H1 (cell line): ENCODE measurements at regions not wholly inside any gene's neighbourhood (a gene's known extent, or its start where the extent isn't known, plus 50 kb on each side); places are given as distances from the start of the nearest gene placed in this dataset.

Source experiments
- CTCF ChIA-PET: fragments of 300-600 bp; sonication (Branson Sonifier 250); formaldehyde crosslinking; loops from one replicate; lab custom pipeline; 2021; ENCODE audit not compliant: partially characterized antibody; lab: Charles Lee
- POLR2A ChIA-PET: fragments of 300-600 bp; sonication (Branson Sonifier 250); formaldehyde crosslinking; loops from one replicate; lab custom pipeline; 2021; ENCODE audit warnings: inconsistent platforms; ENCODE audit not compliant: partially characterized antibody; lab: Charles Lee
- DNase-seq, 2 experiments: peaks; one replicate each; pipeline versions ENCODE4 v3.0.0 to v3.0.0-alpha.2; 2010 to 2022; ENCODE audit warnings: low spot score in 2 of 2, low read depth in 1 of 2, mixed read lengths in 1 of 2
- FAIRE-seq: peaks from 2 replicates; lab custom pipeline; 2011; peaks lifted over from hg19 to GRCh38; lab: Jason Lieb, UNC
- H2AFZ ChIP-seq: 2 replicates; pipeline ENCODE4 v1.8.1; 2012; ENCODE audit warnings: low read length, inconsistent platforms
- H2AK5ac ChIP-seq: 2 replicates; pipeline ENCODE4 v1.6.1; 2013; ENCODE audit warnings: low read depth, low read length
- H2BK120ac ChIP-seq: replicated peaks from 2 replicates; pipeline ENCODE3; 2013; ENCODE audit warnings: low read depth, low read length, inconsistent platforms
- H2BK12ac ChIP-seq: 2 replicates; pipeline ENCODE4 v1.6.1; 2013; ENCODE audit warnings: low read depth, low read length
- H2BK15ac ChIP-seq: 2 replicates; pipeline ENCODE4 v1.6.1; 2013; ENCODE audit warnings: low read length
- H2BK20ac ChIP-seq: 2 replicates; pipeline ENCODE4 v1.6.1; 2013; ENCODE audit warnings: low read length
- H2BK5ac ChIP-seq: 2 replicates; pipeline ENCODE4 v1.6.1; 2013; ENCODE audit warnings: low read depth, low read length
- H3K14ac ChIP-seq: 2 replicates; pipeline ENCODE4 v1.6.1; 2013; ENCODE audit warnings: inconsistent platforms; ENCODE audit not compliant: insufficient read length
- H3K18ac ChIP-seq: 2 replicates; pipeline ENCODE4 v1.6.1; 2013; ENCODE audit warnings: low read length; ENCODE audit errors: extremely low read depth
- H3K23ac ChIP-seq: 2 replicates; pipeline ENCODE4 v1.6.1; 2013; ENCODE audit warnings: inconsistent platforms; ENCODE audit not compliant: insufficient read length
- H3K23me2 ChIP-seq: 2 replicates; pipeline ENCODE4 v1.6.1; 2013; ENCODE audit warnings: low read depth, low read length
- H3K27ac ChIP-seq: 2 replicates; pipeline ENCODE4 v1.6.1; 2011; ENCODE audit warnings: low read depth, low read length, inconsistent platforms
- H3K27me3 ChIP-seq, 4 experiments: replicated peaks in 1 of 4; 1 replicate in 1 of 4; 2 replicates in 3 of 4; pipeline versions ENCODE4 v1.6.1 to v1.8.1; 2011 to 2013; ENCODE audit warnings: low read length in 3 of 4, mild to moderate bottlenecking in 3 of 4, inconsistent platforms in 2 of 4, mixed read lengths in 2 of 4, moderate library complexity in 1 of 4; ENCODE audit not compliant: control insufficient read depth in 3 of 4, insufficient read depth in 3 of 4; ENCODE audit errors: extremely low read depth in 1 of 4
- H3K36me3 ChIP-seq, 4 experiments: 2 replicates each; pipeline versions ENCODE4 v1.6.1 to v1.8.1; 2011 to 2013; ENCODE audit warnings: mild to moderate bottlenecking in 4 of 4, low read length in 3 of 4, moderate library complexity in 2 of 4, control low read depth in 1 of 4, inconsistent platforms in 1 of 4; ENCODE audit not compliant: insufficient read depth in 4 of 4, control insufficient read depth in 2 of 4
- H3K4ac ChIP-seq: replicated peaks from 2 replicates; pipeline ENCODE3; 2013; ENCODE audit warnings: low read length, low read depth, mixed read lengths, inconsistent platforms; ENCODE audit not compliant: insufficient read length
- H3K4me1 ChIP-seq, 4 experiments: replicated peaks in 1 of 4; 1 replicate in 1 of 4; 2 replicates in 3 of 4; pipeline versions ENCODE4 v1.6.1 to v1.8.1; 2011 to 2013; ENCODE audit warnings: low read length in 3 of 4, inconsistent platforms in 2 of 4, mixed read lengths in 1 of 4; ENCODE audit not compliant: insufficient read depth in 4 of 4, control insufficient read depth in 3 of 4
- H3K4me2 ChIP-seq, 2 experiments: 2 replicates each; pipeline versions ENCODE4 v1.6.1 to v1.8.1; 2011 to 2013; ENCODE audit warnings: low read depth in 2 of 2, low read length in 2 of 2, control low read depth in 1 of 2, inconsistent platforms in 1 of 2, mild to moderate bottlenecking in 1 of 2; ENCODE audit not compliant: insufficient read depth in 1 of 2
- H3K4me3 ChIP-seq, 4 experiments: fragments of 200-600, 300-600 bp in 1 of 4; sonication (generic), shearing (Covaris generic), sonication (Bioruptor Twin) in 1 of 4; 2 replicates each; pipeline versions ENCODE4 v1.5.1 to v1.8.1; 2011 to 2016; ENCODE audit warnings: low read length in 4 of 4, low read depth in 3 of 4, control low read depth in 2 of 4, inconsistent platforms in 2 of 4, mild to moderate bottlenecking in 2 of 4, mixed read lengths in 1 of 4, moderate library complexity in 1 of 4; ENCODE audit not compliant: insufficient read depth in 2 of 4; ENCODE audit errors: extremely low read depth in 1 of 4
- H3K56ac ChIP-seq: replicated peaks from 2 replicates; pipeline ENCODE3; 2013; ENCODE audit warnings: low read depth, mild to moderate bottlenecking, mixed read lengths, low read length, inconsistent platforms; ENCODE audit not compliant: insufficient read length
- H3K79me1 ChIP-seq: 2 replicates; pipeline ENCODE4 v1.6.1; 2013; ENCODE audit warnings: low read depth, low read length, control low read depth
- H3K79me2 ChIP-seq, 2 experiments: 2 replicates each; pipeline versions ENCODE4 v1.6.1 to v1.8.1; 2012 to 2013; ENCODE audit warnings: low read length in 2 of 2, mild to moderate bottlenecking in 2 of 2, inconsistent platforms in 1 of 2; ENCODE audit not compliant: insufficient read depth in 2 of 2, control insufficient read depth in 1 of 2
- H3K9ac ChIP-seq, 4 experiments: replicated peaks in 1 of 4; 1 replicate in 1 of 4; 2 replicates in 3 of 4; pipeline versions ENCODE4 v1.6.1 to v1.8.1; 2011 to 2013; ENCODE audit warnings: low read depth in 3 of 4, low read length in 3 of 4, control low read depth in 2 of 4, mild to moderate bottlenecking in 2 of 4, moderate library complexity in 2 of 4, inconsistent platforms in 1 of 4; ENCODE audit errors: extremely low read depth in 1 of 4
- H3K9me3 ChIP-seq, 2 experiments: 2 replicates each; pipeline versions ENCODE4 v1.6.1 to v1.8.1; 2012 to 2013; ENCODE audit warnings: mild to moderate bottlenecking in 2 of 2, moderate library complexity in 2 of 2, control low read depth in 1 of 2, inconsistent platforms in 1 of 2, low read depth in 1 of 2, low read length in 1 of 2, mixed read lengths in 1 of 2; ENCODE audit not compliant: insufficient read depth in 2 of 2
- H4K20me1 ChIP-seq, 2 experiments: replicated peaks in 1 of 2; 2 replicates each; pipeline versions ENCODE3 to v1.8.1; 2011 to 2013; ENCODE audit warnings: inconsistent platforms in 2 of 2, low read length in 2 of 2, mild to moderate bottlenecking in 1 of 2; ENCODE audit not compliant: insufficient read depth in 2 of 2, control insufficient read depth in 1 of 2
- H4K5ac ChIP-seq: 2 replicates; pipeline ENCODE4 v1.6.1; 2013; ENCODE audit warnings: low read length, low read depth, mixed read lengths, inconsistent platforms; ENCODE audit not compliant: insufficient read length
- H4K8ac ChIP-seq: 2 replicates; pipeline ENCODE4 v1.8.0; 2013; ENCODE audit warnings: mild to moderate bottlenecking, moderate library complexity, low read length, inconsistent platforms; ENCODE audit not compliant: insufficient read depth; ENCODE audit errors: extremely low read depth
- H4K91ac ChIP-seq: replicated peaks from 2 replicates; pipeline ENCODE3; 2013; ENCODE audit warnings: low read length, mixed read lengths, inconsistent platforms; ENCODE audit not compliant: insufficient read length
- BACH1 ChIP-seq: IDR thresholded peaks from 2 replicates; pipeline ENCODE4 v1.6.1; 2012; ENCODE audit warnings: low read length, improper control_type of control experiment
- CBX5 ChIP-seq: fragments of 300-800, 300-1000 bp; sonication (generic); IDR thresholded peaks from 2 replicates; pipeline ENCODE4 v1.7.1; 2016; ENCODE audit warnings: antibody characterized with exemption, low read length, low read depth
- CBX8 ChIP-seq: fragments of 300-800, 300-1000 bp; sonication (generic); IDR thresholded peaks from 2 replicates; pipeline ENCODE4 v1.7.1; 2016; ENCODE audit warnings: low read depth, low read length, borderline replicate concordance
- CEBPB ChIP-seq: IDR thresholded peaks from 2 replicates; pipeline ENCODE4 v1.6.1; 2012; ENCODE audit warnings: low read depth, low read length
- CHD1 ChIP-seq: IDR thresholded peaks from 2 replicates; pipeline ENCODE4 v1.6.1; 2012; ENCODE audit warnings: low read depth, low read length, improper control_type of control experiment
- GTF2F1 ChIP-seq: IDR thresholded peaks from 2 replicates; pipeline ENCODE4 v1.6.1; 2012; ENCODE audit warnings: low read depth, low read length, improper control_type of control experiment, borderline replicate concordance
- HDAC6 ChIP-seq: IDR thresholded peaks from one replicate; pipeline ENCODE4 v1.7.1; 2012; ENCODE audit warnings: low read depth, mild to moderate bottlenecking, inconsistent platforms, low read length, moderate library complexity
- JUN ChIP-seq: IDR thresholded peaks from 2 replicates; pipeline ENCODE4 v1.6.1; 2011; ENCODE audit warnings: low read depth, mild to moderate bottlenecking, improper control_type of control experiment, low read length
- KDM4A ChIP-seq: IDR thresholded peaks from one replicate; pipeline ENCODE4 v1.7.1; 2012; ENCODE audit warnings: low read depth, mild to moderate bottlenecking, moderate library complexity, low read length, inconsistent platforms; ENCODE audit not compliant: severe bottlenecking
- SIN3A ChIP-seq, 2 experiments: IDR thresholded peaks in 1 of 2; conservative IDR thresholded peaks in 1 of 2; 2 replicates each; pipeline ENCODE4 v1.6.1; 2011 to 2012; ENCODE audit warnings: low read length in 2 of 2, improper control_type of control experiment in 1 of 2, low read depth in 1 of 2, mild to moderate bottlenecking in 1 of 2
- SIRT6 ChIP-seq: IDR thresholded peaks from one replicate; pipeline ENCODE4 v1.7.1; 2012; ENCODE audit warnings: low read length, inconsistent platforms
- SIX5 ChIP-seq: IDR thresholded peaks from 2 replicates; pipeline ENCODE4 v1.6.1; 2011; ENCODE audit warnings: mild to moderate bottlenecking, low read depth, low read length
- SRF ChIP-seq: IDR thresholded peaks from 2 replicates; pipeline ENCODE4 v1.6.1; 2011; ENCODE audit warnings: mild to moderate bottlenecking, low read depth, low read length, moderate library complexity
- YY1 ChIP-seq: IDR thresholded peaks from 2 replicates; pipeline ENCODE4 v1.6.1; 2011; ENCODE audit warnings: low read depth, mild to moderate bottlenecking, low read length
- WGBS, 2 experiments: shearing (Covaris generic) in 1 of 2; methylation state at CpG; one replicate each; pipeline versions ENCODE4 v1.1.6 to v1.1.7; 2013 to 2015; ENCODE audit warnings: low lambda C conversion rate in 2 of 2, mixed read lengths in 2 of 2, inconsistent platforms in 1 of 2, low coverage in 1 of 2, missing lambda C conversion rate in 1 of 2; ENCODE audit not compliant: insufficient replicate concordance in 2 of 2, insufficient coverage in 1 of 2, insufficient read length in 1 of 2; ENCODE audit errors: extremely low coverage in 1 of 2, missing lambda C conversion rate in 1 of 2; 5-methylcytosine and 5-hydroxymethylcytosine counted together
- TF ChIP-seq, protein P1 (sequence below): IDR thresholded peaks from 2 replicates; pipeline ENCODE4 v1.6.1; 2012; ENCODE audit warnings: inconsistent platforms
- TF ChIP-seq, protein P2 (sequence below): IDR thresholded peaks from 2 replicates; pipeline ENCODE4 v1.6.1; 2012; ENCODE audit warnings: inconsistent platforms

DNA sequence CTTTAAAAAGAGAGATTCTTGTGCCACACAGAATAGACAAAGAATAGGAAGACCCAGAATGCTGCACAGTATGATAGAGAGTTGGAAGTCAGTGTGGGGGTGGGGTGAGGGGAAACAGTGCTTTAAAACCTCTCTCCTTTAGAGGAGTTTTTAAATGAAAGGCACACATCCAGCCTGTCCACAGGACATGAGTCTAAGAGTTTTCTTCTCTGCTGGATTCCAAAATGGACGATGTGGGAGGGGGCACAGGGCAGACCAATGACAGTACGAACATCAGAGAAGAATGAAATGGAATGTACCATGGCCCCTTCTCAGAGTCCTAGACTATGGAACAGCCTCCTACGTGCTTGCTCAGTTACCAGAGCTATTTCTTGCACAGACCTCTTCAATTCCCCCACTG, 458.2 kb upstream of the DAB1 start:
- Histone ChIP-seq H4K91ac (no peak overlapping the region), H3K4me3 (no peak overlapping the region), H2AFZ (no peak overlapping the region), H3K27me3 (no peaks in the 10 kb centered on the region), H4K8ac (no peak overlapping the region), H4K5ac (no peak overlapping the region), H3K4me2 (no peak overlapping the region), H3K36me3 (no peaks in the 10 kb centered on the region), H3K23ac (no peak overlapping the region), H3K4ac (no peak overlapping the region), H3K23me2 (no peaks in the 10 kb centered on the region), H3K9ac (no peak overlapping the region), H3K4me1 (no peaks in the 10 kb centered on the region), H3K79me1 (no peaks in the 10 kb centered on the region), H2BK120ac (no peak overlapping the region)
- CTCF ChIA-PET: no interaction called here
- TF ChIP-seq KDM4A (no peak), SRF (no peak), CHD1 (no peak), JUN (no peak), HDAC6 (no peak), SIRT6 (no peak), BACH1 (no peak), YY1 (no peak), CEBPB (no peak), GTF2F1 (no peak), CBX5 (no peak), CBX8 (no peak), SIX5 (no peak), SIN3A (conservative IDR thresholded peaks at IDR 0.05 in 1 of 2, IDR thresholded peaks at IDR 0.05 in 1 of 2; ENCODE audit: low read depth in 1 of 2, low read length in 2 of 2) (no peak)
- TF ChIP-seq, protein P1, sequence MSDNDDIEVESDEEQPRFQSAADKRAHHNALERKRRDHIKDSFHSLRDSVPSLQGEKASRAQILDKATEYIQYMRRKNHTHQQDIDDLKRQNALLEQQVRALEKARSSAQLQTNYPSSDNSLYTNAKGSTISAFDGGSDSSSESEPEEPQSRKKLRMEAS: no peak
- TF ChIP-seq, protein P2, sequence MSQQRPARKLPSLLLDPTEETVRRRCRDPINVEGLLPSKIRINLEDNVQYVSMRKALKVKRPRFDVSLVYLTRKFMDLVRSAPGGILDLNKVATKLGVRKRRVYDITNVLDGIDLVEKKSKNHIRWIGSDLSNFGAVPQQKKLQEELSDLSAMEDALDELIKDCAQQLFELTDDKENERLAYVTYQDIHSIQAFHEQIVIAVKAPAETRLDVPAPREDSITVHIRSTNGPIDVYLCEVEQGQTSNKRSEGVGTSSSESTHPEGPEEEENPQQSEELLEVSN: no peak
- TF ChIP-seq, all 59 proteins: peak for 0
- Histone ChIP-seq H2BK12ac (no peak overlapping the region), H2BK5ac (no peak overlapping the region), H4K20me1 (no peaks in the 10 kb centered on the region), H2BK15ac (no peak overlapping the region), H3K9me3 (no peaks in the 10 kb centered on the region), H2AK5ac (no peak overlapping the region), H3K79me2 (no peaks in the 10 kb centered on the region; a peak in 1 of 4 replicates), H3K18ac (no peak overlapping the region), H2BK20ac (no peak overlapping the region), H3K27ac (no peak overlapping the region), H3K56ac (no peak overlapping the region), H3K14ac (no peak overlapping the region)
- WGBS, 2 experiments: 79% methylated on average over 3 of the region's 3 CpGs; no CpG with 5 or more reads in 1 of the 2 experiments
- DNase-seq (no peak), FAIRE-seq (no peak)
- POLR2A ChIA-PET: no interaction called here
